Natural killer cell treated with Interleukin-12 subunit alpha and Interleukin-12 subunit beta and Interleukin-15 and Interleukin-18, amount 100 ng/mL, for 72 hours (primary cell): ENCODE measurements at regions not wholly inside any gene's neighbourhood (a gene's known extent, or its start where the extent isn't known, plus 50 kb on each side); places are given as distances from the start of the nearest gene placed in this dataset.
"Not testable (repeated sequence)": the region's sequence is repeated elsewhere in the genome, so short reads cannot be mapped to it uniquely, and the experiment has no call there.

Experiments
- ATAC-seq, 2 donors: fragments of 150-1000 bp; cut with Tn5 transposase in 1 of 2; sonication (Bioruptor Pico), chemical (Tn5 transposase) in 1 of 2; 2 replicates each; pipeline ENCODE4 v1.10.0; 2021
- DNase-seq: peaks from one replicate; pipeline ENCODE4 v3.0.0; 2022; ENCODE audit warnings: low spot score
- H3K27ac Mint-ChIP-seq, 2 donors: 1 replicate in 1 of 2; 2 replicates in 1 of 2; pipeline ENCODE4 v1.8.0; 2022; ENCODE audit warnings: mixed read lengths in 2 of 2, mild to moderate bottlenecking in 1 of 2, moderate library complexity in 1 of 2
- H3K27me3 Mint-ChIP-seq, 2 donors: 1 replicate in 1 of 2; 2 replicates in 1 of 2; pipeline ENCODE4 v1.8.0; 2022; ENCODE audit warnings: mixed read lengths in 2 of 2
- H3K36me3 Mint-ChIP-seq: one replicate; pipeline ENCODE4 v1.8.0; 2022; ENCODE audit warnings: mixed read lengths
- H3K4me1 Mint-ChIP-seq, 2 donors: 1 replicate in 1 of 2; 2 replicates in 1 of 2; pipeline ENCODE4 v1.8.0; 2022; ENCODE audit warnings: low read depth in 2 of 2, mixed read lengths in 2 of 2, mild to moderate bottlenecking in 1 of 2
- H3K4me3 Mint-ChIP-seq: one replicate; pipeline ENCODE4 v1.8.0; 2022; ENCODE audit warnings: mixed read lengths
- H3K9me3 Mint-ChIP-seq: 2 replicates; pipeline ENCODE4 v1.8.0; 2022; ENCODE audit warnings: mixed read lengths

DNA sequence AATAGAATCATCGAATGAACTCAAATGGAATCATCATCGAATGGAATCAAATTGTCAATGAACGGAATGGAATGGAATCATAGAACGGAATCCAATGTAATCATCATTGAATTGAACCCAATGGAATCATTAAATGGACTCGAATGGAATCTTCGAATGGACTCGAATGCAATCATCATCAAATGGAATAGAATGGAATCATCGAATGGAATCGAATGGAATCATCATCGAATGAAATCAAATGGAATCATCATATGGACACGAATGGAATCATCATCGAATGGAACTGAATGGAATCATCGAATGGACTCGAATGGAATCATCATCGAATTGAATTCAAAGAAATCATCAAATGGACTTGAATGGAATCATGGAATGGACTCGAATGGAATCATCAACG, 226.2 kb downstream of the SHCBP1 start:
- not testable (repeated sequence) for H3K9me3 Mint-ChIP-seq, H3K4me1 Mint-ChIP-seq, ATAC-seq, H3K36me3 Mint-ChIP-seq, H3K4me3 Mint-ChIP-seq, H3K27me3 Mint-ChIP-seq, DNase-seq, H3K27ac Mint-ChIP-seq

DNA sequence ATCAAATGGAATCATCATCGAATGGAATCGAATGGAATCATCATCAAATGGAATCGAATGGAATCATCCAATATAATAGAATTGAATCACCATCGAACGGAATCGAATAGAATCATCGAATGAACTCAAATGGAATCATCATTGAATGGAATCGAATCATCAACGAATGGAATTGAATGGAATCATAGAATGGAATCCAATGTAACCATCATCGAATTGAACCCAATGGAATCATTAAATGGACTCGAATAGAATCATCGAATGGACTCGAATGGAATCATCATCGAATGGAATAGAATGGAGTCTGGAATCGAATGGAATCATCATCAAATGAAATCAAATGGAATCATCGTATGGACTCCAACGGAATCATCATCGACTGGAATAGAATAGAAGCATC, 227.0 kb downstream of the SHCBP1 start:
- not testable (repeated sequence) for H3K27ac Mint-ChIP-seq, H3K36me3 Mint-ChIP-seq, H3K4me3 Mint-ChIP-seq, H3K9me3 Mint-ChIP-seq, ATAC-seq, DNase-seq, H3K27me3 Mint-ChIP-seq, H3K4me1 Mint-ChIP-seq

DNA sequence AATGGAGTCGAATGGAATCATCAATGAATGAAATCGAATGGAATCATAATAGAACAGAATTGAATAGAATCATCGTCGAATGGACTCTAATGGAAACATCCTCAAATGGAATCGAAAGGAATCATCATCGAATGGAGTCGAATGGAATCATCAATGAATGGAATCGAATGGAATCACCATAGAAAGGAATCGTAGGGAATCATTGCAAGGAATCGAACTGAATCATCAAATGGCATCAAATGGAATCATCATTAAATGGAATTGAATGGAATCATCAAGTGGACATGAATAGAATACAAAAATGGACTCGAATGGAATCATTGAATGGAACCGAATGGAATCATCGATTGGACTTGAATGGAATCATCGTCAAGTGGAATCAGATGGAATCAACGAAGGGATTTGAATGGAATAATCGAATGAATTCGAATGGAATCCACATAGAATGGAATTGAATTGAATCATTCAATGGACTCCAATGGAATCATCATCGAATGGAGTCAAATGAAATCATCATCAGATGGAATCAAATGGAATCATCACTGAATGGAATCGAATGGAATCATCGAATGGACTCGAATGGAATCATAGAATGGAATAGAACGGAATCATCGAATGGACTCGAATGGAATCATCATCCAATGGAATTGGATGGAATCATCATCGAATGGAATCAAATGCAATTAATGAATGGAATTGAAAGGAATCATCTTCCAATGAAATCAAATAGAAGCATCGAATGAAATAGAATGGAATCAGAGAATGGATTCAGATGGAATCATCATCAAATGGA, 228.1 kb downstream of the SHCBP1 start:
- peak; percentile 76 for DNase-seq
- H3K27ac Mint-ChIP-seq, H3K27me3 Mint-ChIP-seq, H3K4me1 Mint-ChIP-seq, H3K9me3 Mint-ChIP-seq, H3K4me3 Mint-ChIP-seq, H3K36me3 Mint-ChIP-seq, ATAC-seq: not testable (repeated sequence)

DNA sequence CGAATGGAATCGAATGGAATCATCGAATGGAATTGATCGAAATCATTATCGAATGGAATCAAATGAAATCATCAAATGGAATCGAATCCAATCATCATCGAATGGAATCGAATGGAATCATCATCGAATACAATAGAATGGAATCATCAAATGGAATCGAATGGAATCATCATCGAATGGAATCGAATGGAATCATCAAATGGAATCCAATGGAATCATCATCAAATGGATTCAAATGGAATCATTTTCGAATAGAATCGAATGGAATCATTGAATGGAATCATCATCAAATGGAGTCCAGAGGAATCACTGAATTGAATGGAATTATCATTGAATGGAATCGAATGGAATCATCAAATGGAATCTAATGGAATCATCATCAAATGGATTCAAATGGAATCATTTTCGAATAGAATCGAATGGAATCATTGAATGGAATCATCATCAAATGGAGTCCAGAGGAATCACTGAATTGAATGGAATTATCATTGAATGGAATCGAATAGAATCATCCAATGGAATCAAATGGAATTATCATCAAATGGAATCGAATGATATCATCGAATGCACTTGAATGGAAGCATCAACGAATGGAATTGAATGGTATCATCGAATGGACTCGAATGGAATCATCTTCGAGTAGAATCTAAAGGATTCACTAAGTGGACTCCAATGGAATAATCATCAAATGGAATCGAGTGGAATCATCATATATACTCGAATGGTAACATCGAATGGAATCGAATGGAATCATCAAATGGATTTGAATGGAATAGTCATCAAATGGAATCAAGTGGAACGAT, 230.3 kb downstream of the SHCBP1 start:
- DNase-seq = peak; percentile 91
- peaks cover 16% of the 10 kb centered on the region for H3K9me3 Mint-ChIP-seq
- not testable (repeated sequence) for H3K36me3 Mint-ChIP-seq, H3K4me3 Mint-ChIP-seq, H3K4me1 Mint-ChIP-seq, H3K27ac Mint-ChIP-seq, H3K27me3 Mint-ChIP-seq
- peak; percentile 0 for ATAC-seq

DNA sequence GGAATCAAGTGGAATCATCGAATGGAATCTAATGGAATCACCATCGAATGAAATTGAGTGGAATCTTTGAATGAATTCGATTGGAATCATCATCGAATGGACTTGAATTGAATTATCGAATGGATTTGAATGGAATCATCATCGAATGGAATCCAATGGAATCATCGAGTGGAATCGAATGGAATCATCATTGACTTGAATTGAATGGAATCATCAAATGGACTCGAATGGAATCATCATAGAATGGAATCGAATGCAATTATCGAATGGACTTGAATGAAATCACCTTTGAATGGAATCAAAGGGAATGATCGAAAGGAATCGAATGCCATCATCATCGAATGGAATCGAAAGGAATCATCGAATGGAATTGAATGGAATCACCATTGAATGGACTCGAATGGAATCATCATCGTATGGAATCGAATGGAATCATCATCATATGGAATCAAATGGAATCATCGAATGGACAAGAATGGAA, 231.6 kb downstream of the SHCBP1 start:
- not testable (repeated sequence) for H3K36me3 Mint-ChIP-seq, H3K4me3 Mint-ChIP-seq, H3K4me1 Mint-ChIP-seq, H3K27ac Mint-ChIP-seq, H3K27me3 Mint-ChIP-seq, ATAC-seq
- H3K9me3 Mint-ChIP-seq = peaks cover 13% of the 10 kb centered on the region
- DNase-seq = peak; percentile 100

DNA sequence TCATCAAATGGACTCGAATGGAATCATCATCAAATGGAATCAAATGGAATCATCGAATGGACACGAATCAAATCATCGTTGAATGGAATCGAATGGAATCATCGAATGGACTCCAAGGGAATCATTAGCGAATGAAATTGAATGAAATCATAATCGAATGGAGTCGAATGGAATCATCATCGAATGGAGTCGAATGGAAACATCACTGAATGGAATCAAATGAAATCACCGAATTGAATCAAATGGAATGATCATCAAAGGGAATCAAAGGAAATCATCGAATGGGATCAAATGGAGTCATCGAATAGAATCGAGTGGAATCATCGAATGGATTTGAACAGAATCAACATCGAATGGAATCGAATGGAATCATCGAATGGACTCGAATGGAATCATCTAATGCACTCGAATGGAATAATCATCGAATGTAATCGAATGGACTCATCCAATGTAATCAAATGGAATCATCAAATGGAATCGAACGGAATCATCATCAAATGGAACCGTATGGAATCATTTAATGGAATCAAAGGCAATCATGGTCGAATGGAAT, 232.2 kb downstream of the SHCBP1 start:
- H3K27me3 Mint-ChIP-seq, H3K36me3 Mint-ChIP-seq, H3K27ac Mint-ChIP-seq, H3K4me1 Mint-ChIP-seq, H3K4me3 Mint-ChIP-seq, ATAC-seq: not testable (repeated sequence)
- H3K9me3 Mint-ChIP-seq = peaks cover 13% of the 10 kb centered on the region
- peak; percentile 76 for DNase-seq

DNA sequence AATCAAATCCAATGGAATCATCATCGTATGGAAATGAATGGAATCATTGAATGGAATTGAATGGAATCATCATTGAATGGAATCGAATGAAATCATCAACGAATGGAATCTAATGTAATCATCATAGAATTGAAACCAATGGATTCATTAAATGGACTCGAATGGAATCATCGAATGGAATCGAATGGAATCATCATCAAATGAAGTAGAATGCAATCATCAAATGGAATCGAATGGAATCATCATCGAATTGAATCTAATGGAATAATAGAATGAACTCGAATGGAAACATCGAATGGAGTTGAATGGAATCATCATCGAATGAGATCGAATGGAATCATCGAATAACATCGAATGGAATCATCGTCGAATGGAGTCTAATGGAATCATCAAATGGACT, 232.8 kb downstream of the SHCBP1 start:
- not testable (repeated sequence) for ATAC-seq, H3K36me3 Mint-ChIP-seq

DNA sequence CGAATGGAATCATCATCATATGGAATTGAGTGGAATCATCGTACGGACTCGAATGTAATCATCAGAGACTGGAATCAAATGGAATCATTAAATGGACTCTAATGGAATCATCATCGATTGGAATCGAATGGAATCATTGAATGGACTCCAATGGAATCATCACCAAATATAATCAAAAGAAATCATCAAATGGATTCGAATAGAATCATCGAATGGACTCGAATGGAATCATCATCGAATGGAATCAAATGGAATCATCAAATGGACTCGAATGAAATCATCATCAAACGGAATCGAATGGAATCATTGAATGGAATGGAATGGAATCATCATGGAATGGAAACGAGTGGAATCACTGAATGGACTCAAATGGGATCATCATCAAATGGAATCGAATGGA, 233.5 kb downstream of the SHCBP1 start:
- H3K4me1 Mint-ChIP-seq = not testable (repeated sequence)
- peak; percentile 1 to 2 for ATAC-seq
- H3K36me3 Mint-ChIP-seq = peaks cover 11% of the 10 kb centered on the region

More for the DNA sequence above, 232.8 kb downstream of the SHCBP1 start:
- peaks cover 12% of the 10 kb centered on the region for H3K9me3 Mint-ChIP-seq
- not testable (repeated sequence) for H3K4me1 Mint-ChIP-seq, H3K27me3 Mint-ChIP-seq, DNase-seq, H3K27ac Mint-ChIP-seq, H3K4me3 Mint-ChIP-seq

DNA sequence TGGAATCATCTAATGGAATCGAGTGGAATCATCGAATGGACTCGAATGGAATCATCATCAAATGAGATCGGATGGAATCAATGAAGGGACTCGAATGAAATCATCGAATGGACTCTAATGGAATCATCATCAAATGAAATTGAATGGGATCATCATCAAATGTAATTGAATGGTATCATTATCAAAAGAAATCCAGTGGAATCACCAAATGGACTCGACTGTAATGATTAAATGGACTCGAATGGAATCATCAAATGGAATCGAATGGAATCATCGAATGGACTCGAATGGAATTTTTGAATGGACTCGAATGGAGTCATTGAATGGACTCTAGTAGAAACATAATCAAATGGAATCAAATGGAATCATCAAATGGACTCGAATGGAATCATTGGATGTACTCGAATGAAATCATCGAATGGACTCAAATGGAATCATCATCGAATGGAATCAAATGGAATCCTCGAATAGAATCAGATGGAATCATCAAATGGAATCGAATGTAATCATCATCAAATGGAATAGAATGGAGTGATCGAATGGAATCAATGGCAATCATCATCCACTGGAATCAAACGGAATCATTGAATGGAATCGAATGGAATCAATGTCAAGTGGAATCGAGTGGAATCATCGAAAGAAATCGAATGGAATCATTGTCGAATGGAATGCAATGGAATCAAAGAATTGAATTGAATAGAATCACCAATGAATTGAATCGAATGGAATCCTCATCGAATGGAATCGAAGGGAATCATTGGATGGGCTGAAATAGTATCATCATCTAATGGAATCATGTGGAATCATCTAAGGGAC, 234.2 kb downstream of the SHCBP1 start:
- peaks cover 14% of the 10 kb centered on the region for H3K9me3 Mint-ChIP-seq
- DNase-seq = peak; percentile 95
- H3K4me1 Mint-ChIP-seq, H3K27me3 Mint-ChIP-seq, H3K4me3 Mint-ChIP-seq, H3K27ac Mint-ChIP-seq: not testable (repeated sequence)
- H3K36me3 Mint-ChIP-seq = peaks cover 11% of the 10 kb centered on the region
- ATAC-seq = peak; percentile 3 to 4

More for the DNA sequence above, 233.5 kb downstream of the SHCBP1 start:
- not testable (repeated sequence) for H3K4me3 Mint-ChIP-seq, H3K27me3 Mint-ChIP-seq, H3K27ac Mint-ChIP-seq
- H3K9me3 Mint-ChIP-seq = peaks cover 13% of the 10 kb centered on the region
- peak; percentile 99 for DNase-seq

DNA sequence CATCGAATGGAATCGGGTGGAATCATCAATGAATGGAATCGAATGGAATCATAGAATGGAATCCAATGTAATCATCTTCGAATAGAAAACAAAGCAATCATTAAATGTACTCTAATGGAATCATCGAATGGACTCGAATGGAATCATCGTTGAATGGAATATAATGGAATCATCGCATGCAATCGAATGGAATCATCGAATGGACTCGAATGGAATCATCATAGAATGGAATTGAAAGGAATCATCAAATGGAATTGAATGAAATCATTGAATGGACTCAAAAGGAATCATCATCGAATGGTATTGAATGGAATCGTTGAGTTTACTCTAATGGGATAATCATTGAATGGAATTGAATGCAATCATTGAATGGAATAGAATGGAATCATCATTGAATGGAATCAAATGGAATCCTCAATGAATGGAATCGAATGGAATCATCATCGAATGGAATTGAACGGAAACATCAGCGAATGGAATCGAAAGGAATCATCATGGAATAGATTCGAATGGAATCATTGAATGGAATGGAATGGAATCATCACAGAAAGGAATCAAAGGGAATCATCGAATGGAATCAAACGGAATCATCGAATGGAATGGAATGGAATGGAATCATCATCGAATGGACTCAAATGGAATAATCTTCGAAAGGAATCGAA, 234.9 kb downstream of the SHCBP1 start:
- not testable (repeated sequence) for H3K27ac Mint-ChIP-seq, DNase-seq, H3K4me3 Mint-ChIP-seq, H3K27me3 Mint-ChIP-seq, ATAC-seq, H3K4me1 Mint-ChIP-seq
- H3K36me3 Mint-ChIP-seq = peaks cover 11% of the 10 kb centered on the region
- peaks cover 15% of the 10 kb centered on the region for H3K9me3 Mint-ChIP-seq

DNA sequence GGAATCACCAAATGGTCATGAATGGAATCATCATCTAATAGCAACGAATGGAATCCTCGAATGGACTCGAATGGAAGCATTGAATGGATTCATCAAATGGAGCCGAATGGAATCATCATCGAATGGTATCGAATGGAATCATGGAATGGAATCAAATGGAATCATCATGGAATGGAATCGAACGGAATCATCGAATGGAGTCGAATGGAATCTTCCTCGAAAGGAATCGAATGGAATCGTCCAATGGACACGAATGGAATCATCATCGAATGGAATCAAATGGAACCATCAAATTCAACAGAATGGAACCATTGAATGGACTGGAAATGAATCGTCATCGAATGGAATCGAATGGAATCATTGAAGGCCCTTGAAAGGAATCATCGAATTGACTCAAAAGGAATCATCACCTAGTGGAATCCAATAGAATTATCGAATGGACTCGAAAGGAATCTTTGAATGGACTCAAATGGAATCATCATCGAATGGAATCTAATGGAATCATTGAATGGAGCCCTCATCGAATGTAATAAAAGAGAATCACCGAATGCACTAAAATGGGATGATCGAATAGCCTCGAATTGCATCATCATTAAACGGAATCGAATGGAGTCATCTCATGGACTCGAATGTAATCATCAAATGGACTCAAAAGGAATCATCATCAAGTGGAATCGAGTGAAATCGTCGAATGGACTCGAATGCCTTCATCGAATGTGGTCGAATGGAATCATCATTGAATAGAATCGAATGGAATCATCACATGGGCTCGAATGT, 236.7 kb downstream of the SHCBP1 start:
- H3K27ac Mint-ChIP-seq, H3K4me3 Mint-ChIP-seq, H3K27me3 Mint-ChIP-seq, H3K4me1 Mint-ChIP-seq, ATAC-seq: not testable (repeated sequence)
- DNase-seq = peak; percentile 81
- H3K36me3 Mint-ChIP-seq = peaks cover 11% of the 10 kb centered on the region
- peaks cover 12% of the 10 kb centered on the region for H3K9me3 Mint-ChIP-seq

DNA sequence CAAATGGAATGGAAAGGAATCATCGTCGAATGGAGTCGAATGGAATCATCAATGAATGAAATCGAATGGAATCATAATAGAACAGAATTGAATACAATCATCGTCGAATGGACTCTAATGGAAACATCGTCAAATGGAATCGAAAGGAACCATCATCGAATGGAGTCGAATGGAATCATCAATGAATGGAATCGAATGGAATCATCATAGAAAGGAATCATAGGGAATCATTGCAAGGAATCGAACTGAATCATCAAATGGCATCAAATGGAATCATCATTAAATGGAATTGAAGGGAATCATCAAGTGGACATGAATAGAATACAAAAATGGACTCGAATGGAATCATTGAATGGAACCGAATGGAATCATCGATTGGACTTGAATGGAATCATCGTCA, 237.6 kb downstream of the SHCBP1 start:
- DNase-seq, H3K4me1 Mint-ChIP-seq, H3K27me3 Mint-ChIP-seq, ATAC-seq, H3K27ac Mint-ChIP-seq, H3K4me3 Mint-ChIP-seq: not testable (repeated sequence)
- peaks cover 11% of the 10 kb centered on the region for H3K36me3 Mint-ChIP-seq
- H3K9me3 Mint-ChIP-seq = peaks cover 12% of the 10 kb centered on the region
